GM21786 (cell line): ENCODE measurements at regions not wholly inside any gene's neighbourhood (a gene's known extent, or its start where the extent isn't known, plus 50 kb on each side); places are given as distances from the start of the nearest gene placed in this dataset.
"Not testable (repeated sequence)": the region's sequence is repeated elsewhere in the genome, so short reads cannot be mapped to it uniquely, and the experiment has no call there.

ENCODE experiments used
- ATAC-seq: cut with Tn5 transposase; IDR thresholded peaks from one replicate; pipeline ENCODE4 v1.9.1; 2021; ENCODE audit not compliant: unreplicated experiment

- ATAC-seq = peak; percentile 62
Observed at GRCh38 chr3:113377158-113377557, 64.1 kb downstream of the CFAP44 start.

- ATAC-seq = no peak
Observed at GRCh38 chr3:113374078-113374477, 67.2 kb downstream of the CFAP44 start.

- not testable (repeated sequence) for ATAC-seq
Observed at GRCh38 chr3:113366800-113367199, 74.5 kb downstream of the CFAP44 start.

DNA sequence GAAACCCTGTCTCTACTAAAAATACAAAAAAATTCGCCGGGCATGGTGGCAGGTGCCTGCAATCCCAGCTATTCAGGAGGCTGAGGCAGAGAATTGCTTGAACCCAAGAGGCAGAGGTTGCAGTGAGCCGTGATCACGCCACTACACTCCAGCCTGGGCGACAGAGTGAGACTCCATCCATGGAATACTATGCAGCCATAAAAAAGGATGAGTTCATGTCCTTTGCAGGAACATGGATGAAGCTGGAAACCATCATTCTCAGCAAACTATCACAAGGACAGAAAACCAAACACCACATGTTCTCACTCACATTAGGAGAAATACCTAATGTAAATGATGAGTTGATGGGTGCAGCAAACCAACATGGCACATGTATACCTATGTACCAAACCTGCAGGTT, 86.0 kb downstream of the CFAP44 start:
- ATAC-seq = not testable (repeated sequence)

DNA sequence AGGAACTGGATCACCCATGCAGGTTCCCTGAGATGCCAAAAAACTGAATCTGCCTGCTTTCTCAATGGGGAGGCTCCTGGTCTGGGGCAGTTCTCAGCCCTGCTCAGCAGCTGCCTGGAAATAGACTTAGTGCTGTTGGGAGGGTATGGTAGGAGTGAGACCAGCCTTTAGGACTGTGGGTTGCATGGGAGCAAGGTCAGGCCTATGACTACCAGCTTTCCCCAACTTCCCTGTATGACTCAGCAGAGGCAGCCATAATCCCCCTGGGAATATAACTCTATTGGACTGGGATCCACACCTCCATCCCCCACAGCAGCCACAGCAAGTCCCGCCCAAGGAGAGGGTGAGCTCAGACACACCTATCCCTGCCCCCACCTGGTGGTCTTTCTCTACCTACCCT, 87.0 kb downstream of the CFAP44 start:
- no peak for ATAC-seq

GRCh38 chr3:113353678-113354077, 87.6 kb downstream of the CFAP44 start:
- no peak for ATAC-seq

DNA sequence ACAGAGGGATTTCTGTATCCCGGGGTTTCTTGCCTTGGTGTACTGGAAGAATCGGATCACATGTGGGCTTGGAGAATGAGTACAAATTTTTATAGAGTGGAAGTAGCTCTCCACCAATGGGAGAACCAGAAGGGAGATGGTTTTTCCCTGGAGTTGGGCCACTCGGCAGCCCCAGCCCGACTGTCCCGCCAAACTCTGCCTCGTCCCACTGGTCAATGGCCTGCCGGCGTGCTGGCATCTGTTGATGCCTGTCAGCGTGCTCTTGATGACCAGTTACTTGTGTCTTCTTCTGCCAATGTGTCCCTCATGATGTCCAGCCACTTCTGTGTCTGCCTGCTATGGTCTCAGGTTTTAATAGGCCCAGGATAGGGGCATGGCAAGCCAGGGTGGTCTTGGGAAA, 100.5 kb downstream of the CFAP44 start:
- no peak for ATAC-seq

- ATAC-seq = no peak
Observed at GRCh38 chr3:113339616-113340244, 101.6 kb downstream of the CFAP44 start.
